ENCODE measurements at regions not wholly inside any gene's neighbourhood (a gene's known extent, or its start where the extent isn't known, plus 50 kb on each side); places are given as distances from the start of the nearest gene placed in this dataset.

DNA sequence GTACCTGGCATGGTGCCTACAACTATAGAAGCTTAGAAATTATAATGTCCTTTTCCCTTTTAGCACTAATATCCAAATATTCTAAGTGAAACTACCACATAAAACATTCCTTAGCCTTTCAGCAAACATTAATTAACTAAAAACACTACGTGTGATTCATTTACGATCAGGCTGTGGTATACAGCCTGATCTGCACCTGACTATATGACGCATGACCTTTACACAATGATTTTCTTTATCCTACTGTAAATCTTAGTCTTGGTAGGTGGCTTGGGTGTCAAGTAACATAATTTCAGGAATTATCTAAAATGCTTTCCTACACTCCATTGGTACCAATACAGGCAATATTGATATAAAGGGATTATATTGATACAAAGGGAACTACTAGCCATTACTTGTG, 686.7 kb downstream of the DTWD2 start:
- no peak for TF ChIP-seq EZH2phosphoT487 (IDR thresholded peaks at IDR 0.05; ENCODE audit: borderline replicate concordance, low read length)
- TF ChIP-seq, protein P1, sequence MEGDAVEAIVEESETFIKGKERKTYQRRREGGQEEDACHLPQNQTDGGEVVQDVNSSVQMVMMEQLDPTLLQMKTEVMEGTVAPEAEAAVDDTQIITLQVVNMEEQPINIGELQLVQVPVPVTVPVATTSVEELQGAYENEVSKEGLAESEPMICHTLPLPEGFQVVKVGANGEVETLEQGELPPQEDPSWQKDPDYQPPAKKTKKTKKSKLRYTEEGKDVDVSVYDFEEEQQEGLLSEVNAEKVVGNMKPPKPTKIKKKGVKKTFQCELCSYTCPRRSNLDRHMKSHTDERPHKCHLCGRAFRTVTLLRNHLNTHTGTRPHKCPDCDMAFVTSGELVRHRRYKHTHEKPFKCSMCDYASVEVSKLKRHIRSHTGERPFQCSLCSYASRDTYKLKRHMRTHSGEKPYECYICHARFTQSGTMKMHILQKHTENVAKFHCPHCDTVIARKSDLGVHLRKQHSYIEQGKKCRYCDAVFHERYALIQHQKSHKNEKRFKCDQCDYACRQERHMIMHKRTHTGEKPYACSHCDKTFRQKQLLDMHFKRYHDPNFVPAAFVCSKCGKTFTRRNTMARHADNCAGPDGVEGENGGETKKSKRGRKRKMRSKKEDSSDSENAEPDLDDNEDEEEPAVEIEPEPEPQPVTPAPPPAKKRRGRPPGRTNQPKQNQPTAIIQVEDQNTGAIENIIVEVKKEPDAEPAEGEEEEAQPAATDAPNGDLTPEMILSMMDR (IDR thresholded peaks at IDR 0.05; ENCODE audit: low read depth, low read length, poor library complexity, severe bottlenecking), result no peak
